ENCODE measurements at regions not wholly inside any gene's neighbourhood (a gene's known extent, or its start where the extent isn't known, plus 50 kb on each side); places are given as distances from the start of the nearest gene placed in this dataset.
"Not testable (repeated sequence)": the region's sequence is repeated elsewhere in the genome, so short reads cannot be mapped to it uniquely, and the experiment has no call there.

- ATAC-seq = no peak
Observed at GRCh38 chr2:117553448-117553847, 261.0 kb upstream of the DDX18 start.

GRCh38 chr2:117555965-117556364 lies 258.5 kb upstream of the DDX18 start:
- no peak for ATAC-seq

- ATAC-seq = no peak
Observed at GRCh38 chr2:117557626-117558025, 256.9 kb upstream of the DDX18 start.

GRCh38 chr2:117562654-117563053 lies 251.8 kb upstream of the DDX18 start:
- ATAC-seq = no peak

GRCh38 chr2:117571590-117572349 lies 242.7 kb upstream of the DDX18 start:
- ATAC-seq = no peak

GRCh38 chr2:117587310-117587709 lies 227.2 kb upstream of the DDX18 start:
- ATAC-seq = no peak

- no peak for ATAC-seq
Observed at GRCh38 chr2:117603060-117603459, 211.4 kb upstream of the DDX18 start.

- no peak for ATAC-seq
Observed at GRCh38 chr2:117603567-117603966, 210.9 kb upstream of the DDX18 start.

- ATAC-seq = no peak
Observed at GRCh38 chr2:117607202-117607601, 207.3 kb upstream of the DDX18 start.

GRCh38 chr2:117613101-117613500 lies 201.4 kb upstream of the DDX18 start:
- ATAC-seq = no peak

GRCh38 chr2:117614296-117614695 lies 200.2 kb upstream of the DDX18 start:
- ATAC-seq = no peak

- ATAC-seq = no peak
Observed at GRCh38 chr2:117614823-117615534, 199.5 kb upstream of the DDX18 start.

GRCh38 chr2:117618607-117619006 lies 195.9 kb upstream of the DDX18 start:
- ATAC-seq = no peak

- no peak for ATAC-seq
Observed at GRCh38 chr2:117621326-117621725, 193.2 kb upstream of the DDX18 start.

GRCh38 chr2:117623175-117623574 lies 191.3 kb upstream of the DDX18 start:
- not testable (repeated sequence) for ATAC-seq

GRCh38 chr2:117631152-117631945 lies 183.1 kb upstream of the DDX18 start:
- no peak for ATAC-seq

GRCh38 chr2:117635481-117635880 lies 179.0 kb upstream of the DDX18 start:
- no peak for ATAC-seq

- ATAC-seq = no peak
Observed at GRCh38 chr2:117639401-117639800, 175.1 kb upstream of the DDX18 start.

- no peak for ATAC-seq
Observed at GRCh38 chr2:117644403-117644802, 170.1 kb upstream of the DDX18 start.

GRCh38 chr2:117645458-117645857 lies 169.0 kb upstream of the DDX18 start:
- no peak for ATAC-seq

GRCh38 chr2:117646099-117646498 lies 168.4 kb upstream of the DDX18 start:
- ATAC-seq = no peak

- no peak for ATAC-seq
Observed at GRCh38 chr2:117646872-117647271, 167.6 kb upstream of the DDX18 start.

GRCh38 chr2:117656546-117656945 lies 157.9 kb upstream of the DDX18 start:
- ATAC-seq = no peak

All from esophagus mucosa (tissue), 1 donor.